Neural progenitor cell (in vitro differentiated cells): ENCODE measurements at regions not wholly inside any gene's neighbourhood (a gene's known extent, or its start where the extent isn't known, plus 50 kb on each side); places are given as distances from the start of the nearest gene placed in this dataset.

Experiments used
- DNase-seq: peaks from one replicate; pipeline ENCODE4 v3.0.0-alpha.2; 2016; ENCODE audit warnings: low spot score
- H2AFZ ChIP-seq: fragments of 200-600 bp; sonication (generic); replicated peaks from 2 replicates; pipeline ENCODE4 v1.6.1; 2016; ENCODE audit warnings: antibody characterized with exemption
- H3F3A ChIP-seq: fragments of 200-600 bp; sonication (generic); 2 replicates; pipeline ENCODE4 v1.6.1; 2016; ENCODE audit warnings: antibody characterized with exemption, low read depth
- H3K27ac ChIP-seq: fragments of 200-600 bp; sonication (generic); 2 replicates; pipeline ENCODE4 v1.5.1; 2016; ENCODE audit warnings: mild to moderate bottlenecking
- H3K27me3 ChIP-seq: fragments of 200-600 bp; sonication (generic); 2 replicates; pipeline ENCODE4 v1.6.1; 2016; ENCODE audit warnings: mild to moderate bottlenecking, moderate library complexity
- H3K36me3 ChIP-seq: fragments of 200-600 bp; sonication (generic); 2 replicates; pipeline ENCODE4 v1.5.1; 2016
- H3K4me1 ChIP-seq: fragments of 200-600 bp; sonication (generic); 2 replicates; pipeline ENCODE4 v1.6.1; 2016; ENCODE audit warnings: mixed run types
- H3K4me2 ChIP-seq: fragments of 200-600 bp; sonication (generic); 2 replicates; pipeline ENCODE4 v1.6.1; 2016
- H3K4me3 ChIP-seq: fragments of 200-600 bp; sonication (generic); 2 replicates; pipeline ENCODE4 v1.5.1; 2016
- H3K79me2 ChIP-seq: fragments of 200-600 bp; sonication (generic); 2 replicates; pipeline ENCODE4 v1.6.1; 2016; ENCODE audit warnings: low read depth
- H3K9ac ChIP-seq: fragments of 200-600 bp; sonication (generic); 2 replicates; pipeline ENCODE4 v1.6.1; 2016
- H3K9me3 ChIP-seq: fragments of 200-600 bp; sonication (generic); 2 replicates; pipeline ENCODE4 v1.5.1; 2016; ENCODE audit warnings: low read depth
- H4K20me1 ChIP-seq: fragments of 200-600 bp; sonication (generic); 2 replicates; pipeline ENCODE4 v1.6.1; 2016; ENCODE audit warnings: low read depth
- H3K27ac Mint-ChIP-seq: 3 replicates; pipeline ENCODE4 v1.8.0; 2021; ENCODE audit warnings: mixed read lengths
- H3K27me3 Mint-ChIP-seq: 2 replicates; pipeline ENCODE4 v1.8.0; 2022; ENCODE audit warnings: low read depth, mild to moderate bottlenecking, inconsistent platforms, moderate library complexity, mixed read lengths; ENCODE audit not compliant: insufficient read depth
- H3K36me3 Mint-ChIP-seq: 3 replicates; pipeline ENCODE4 v1.8.0; 2021; ENCODE audit warnings: mixed read lengths
- H3K4me1 Mint-ChIP-seq: 3 replicates; pipeline ENCODE4 v1.8.0; 2021; ENCODE audit warnings: mixed read lengths
- H3K4me3 Mint-ChIP-seq: 3 replicates; pipeline ENCODE4 v1.8.0; 2021; ENCODE audit warnings: mild to moderate bottlenecking, moderate library complexity, mixed read lengths
- H3K9me3 Mint-ChIP-seq: 3 replicates; pipeline ENCODE4 v1.8.0; 2020; ENCODE audit warnings: mixed read lengths
- CTCF ChIP-seq: fragments of 200-600 bp; sonication (generic); IDR thresholded peaks from 2 replicates; pipeline ENCODE4 v1.5.1; 2017; ENCODE audit warnings: antibody characterized with exemption, mild to moderate bottlenecking
- EZH2 ChIP-seq: fragments of 200-600 bp; sonication (generic); IDR thresholded peaks from 2 replicates; pipeline ENCODE4 v1.6.1; 2017; ENCODE audit warnings: antibody characterized with exemption, mild to moderate bottlenecking, moderate library complexity
- EZH2phosphoT487 ChIP-seq: fragments of 200-600 bp; sonication (generic); IDR thresholded peaks from 2 replicates; pipeline ENCODE4 v1.6.1; 2017; ENCODE audit warnings: antibody characterized with exemption

- Mint-ChIP-seq H3K9me3 (no peaks in the 10 kb centered on the region), H3K4me1 (no peaks in the 10 kb centered on the region), H3K27ac (no peak overlapping the region), H3K27me3 (no peaks in the 10 kb centered on the region), H3K4me3 (no peak overlapping the region), H3K36me3 (no peaks in the 10 kb centered on the region)
- Histone ChIP-seq H3K9me3 (no peaks in the 10 kb centered on the region), H3K9ac (no peak overlapping the region), H3K4me1 (no peaks in the 10 kb centered on the region), H4K20me1 (no peaks in the 10 kb centered on the region), H3K4me3 (no peak overlapping the region), H2AFZ (no peak overlapping the region), H3K36me3 (peaks cover 3% of the 10 kb centered on the region), H3K27ac (no peak overlapping the region), H3K4me2 (no peak overlapping the region), H3K79me2 (no peaks in the 10 kb centered on the region), H3F3A (no peaks in the 10 kb centered on the region), H3K27me3 (no peaks in the 10 kb centered on the region)
- DNase-seq: no peak
- no peak for TF ChIP-seq EZH2
- no peak for TF ChIP-seq CTCF
- no peak for TF ChIP-seq EZH2phosphoT487
Observed at GRCh38 chr5:26014206-26014605, 1024.2 kb downstream of the CDH9 start.

- no peaks in the 10 kb centered on the region for H3K9me3 ChIP-seq
- H3K36me3 ChIP-seq: no peaks in the 10 kb centered on the region
- no peak overlapping the region for H3K9ac ChIP-seq
- no peaks in the 10 kb centered on the region for H3K9me3 Mint-ChIP-seq
- H3K79me2 ChIP-seq: no peaks in the 10 kb centered on the region
- H3K4me1 Mint-ChIP-seq: no peaks in the 10 kb centered on the region
- no peaks in the 10 kb centered on the region for H3K27me3 ChIP-seq
- no peak overlapping the region for H3K4me3 Mint-ChIP-seq
- H3K27ac ChIP-seq: no peak overlapping the region
- H3F3A ChIP-seq: no peaks in the 10 kb centered on the region
- no peaks in the 10 kb centered on the region for H3K36me3 Mint-ChIP-seq
- H3K4me3 ChIP-seq: no peak overlapping the region
- no peak for DNase-seq
- no peak for TF ChIP-seq EZH2phosphoT487
- TF ChIP-seq EZH2: no peak
- TF ChIP-seq CTCF: no peak
- H3K27me3 Mint-ChIP-seq: no peaks in the 10 kb centered on the region
- H3K4me2 ChIP-seq: no peak overlapping the region
- H3K4me1 ChIP-seq: no peaks in the 10 kb centered on the region
- no peak overlapping the region for H3K27ac Mint-ChIP-seq
- no peaks in the 10 kb centered on the region for H4K20me1 ChIP-seq
- no peak overlapping the region for H2AFZ ChIP-seq
Observed at GRCh38 chr5:26012078-26012477, 1026.3 kb downstream of the CDH9 start.

GRCh38 chr5:26009742-26010141 is 1028.6 kb downstream of the CDH9 start:
- H3K9me3 ChIP-seq: no peaks in the 10 kb centered on the region
- H3F3A ChIP-seq: no peaks in the 10 kb centered on the region
- Mint-ChIP-seq H3K27me3 (no peaks in the 10 kb centered on the region), H3K4me1 (no peaks in the 10 kb centered on the region), H3K27ac (no peak overlapping the region), H3K4me3 (no peak overlapping the region), H3K36me3 (no peaks in the 10 kb centered on the region), H3K9me3 (no peaks in the 10 kb centered on the region)
- no peaks in the 10 kb centered on the region for H3K27me3 ChIP-seq
- TF ChIP-seq CTCF (peak; percentile 62), EZH2phosphoT487 (no peak)
- H3K4me1 ChIP-seq: no peaks in the 10 kb centered on the region
- no peak overlapping the region for H3K4me2 ChIP-seq
- peak overlapping the region; percentile 55 for H2AFZ ChIP-seq
- H3K4me3 ChIP-seq: no peak overlapping the region
- H4K20me1 ChIP-seq: no peaks in the 10 kb centered on the region
- no peak overlapping the region for H3K27ac ChIP-seq
- no peaks in the 10 kb centered on the region for H3K36me3 ChIP-seq
- peak; percentile 63 for DNase-seq
- no peak overlapping the region for H3K9ac ChIP-seq
- no peaks in the 10 kb centered on the region for H3K79me2 ChIP-seq

- H3K4me3 ChIP-seq: no peak overlapping the region
- H4K20me1 ChIP-seq: no peaks in the 10 kb centered on the region
- Mint-ChIP-seq H3K36me3 (no peaks in the 10 kb centered on the region), H3K4me1 (no peaks in the 10 kb centered on the region), H3K9me3 (no peaks in the 10 kb centered on the region), H3K27ac (no peak overlapping the region), H3K4me3 (no peak overlapping the region), H3K27me3 (no peaks in the 10 kb centered on the region)
- no peaks in the 10 kb centered on the region for H3K79me2 ChIP-seq
- H3K4me2 ChIP-seq: no peak overlapping the region
- H3K36me3 ChIP-seq: no peaks in the 10 kb centered on the region
- H3K27ac ChIP-seq: no peak overlapping the region
- H2AFZ ChIP-seq: no peak overlapping the region
- H3K9me3 ChIP-seq: no peaks in the 10 kb centered on the region
- no peak for DNase-seq
- no peaks in the 10 kb centered on the region for H3K27me3 ChIP-seq
- no peak overlapping the region for H3K9ac ChIP-seq
- TF ChIP-seq CTCF: no peak
- H3F3A ChIP-seq: no peaks in the 10 kb centered on the region
- no peaks in the 10 kb centered on the region for H3K4me1 ChIP-seq
Observed at GRCh38 chr5:26003966-26004365, 1034.4 kb downstream of the CDH9 start.
